Fibroblast of the aortic adventitia (primary cell): ENCODE measurements at regions not wholly inside any gene's neighbourhood (a gene's known extent, or its start where the extent isn't known, plus 50 kb on each side); places are given as distances from the start of the nearest gene placed in this dataset.
"Not testable (repeated sequence)": the region's sequence is repeated elsewhere in the genome, so short reads cannot be mapped to it uniquely, and the experiment has no call there.

ENCODE experiments used
- DNase-seq: peaks from one replicate; pipeline ENCODE4 v3.0.0-alpha.2; 2010; ENCODE audit warnings: low read depth
- H3K4me3 ChIP-seq: 2 replicates; pipeline ENCODE4 v1.5.1; 2011; ENCODE audit warnings: low read depth, mild to moderate bottlenecking, control low read depth, low read length, moderate library complexity
- TF ChIP-seq, protein P1 (sequence below): IDR thresholded peaks from 2 replicates; pipeline ENCODE4 v1.5.1; 2011; ENCODE audit warnings: mild to moderate bottlenecking, low read length, control low read depth, inconsistent platforms; ENCODE audit not compliant: insufficient read depth

DNA sequence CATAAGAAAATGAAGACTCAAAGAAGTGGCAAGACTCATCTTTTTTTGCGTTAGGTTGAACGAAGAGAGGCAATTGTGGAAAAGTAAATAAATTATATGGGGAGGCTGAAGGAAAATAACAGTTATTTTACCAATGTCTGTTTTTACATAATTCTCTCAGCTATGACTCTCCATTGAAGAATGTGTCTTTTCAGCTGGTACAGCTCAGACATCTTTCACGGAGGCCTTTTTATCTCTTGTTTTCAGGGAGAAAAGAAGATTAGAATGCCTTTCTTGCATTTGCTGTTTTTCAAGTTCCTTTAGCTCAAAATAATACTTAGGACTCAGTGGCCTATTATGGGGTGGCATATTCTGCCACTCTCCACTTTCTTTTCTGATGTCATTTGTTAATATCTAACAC is 153.0 kb downstream of the ADAM29 start:
- DNase-seq, result no peak
- no peak overlapping the region for H3K4me3 ChIP-seq
- TF ChIP-seq, protein P1, sequence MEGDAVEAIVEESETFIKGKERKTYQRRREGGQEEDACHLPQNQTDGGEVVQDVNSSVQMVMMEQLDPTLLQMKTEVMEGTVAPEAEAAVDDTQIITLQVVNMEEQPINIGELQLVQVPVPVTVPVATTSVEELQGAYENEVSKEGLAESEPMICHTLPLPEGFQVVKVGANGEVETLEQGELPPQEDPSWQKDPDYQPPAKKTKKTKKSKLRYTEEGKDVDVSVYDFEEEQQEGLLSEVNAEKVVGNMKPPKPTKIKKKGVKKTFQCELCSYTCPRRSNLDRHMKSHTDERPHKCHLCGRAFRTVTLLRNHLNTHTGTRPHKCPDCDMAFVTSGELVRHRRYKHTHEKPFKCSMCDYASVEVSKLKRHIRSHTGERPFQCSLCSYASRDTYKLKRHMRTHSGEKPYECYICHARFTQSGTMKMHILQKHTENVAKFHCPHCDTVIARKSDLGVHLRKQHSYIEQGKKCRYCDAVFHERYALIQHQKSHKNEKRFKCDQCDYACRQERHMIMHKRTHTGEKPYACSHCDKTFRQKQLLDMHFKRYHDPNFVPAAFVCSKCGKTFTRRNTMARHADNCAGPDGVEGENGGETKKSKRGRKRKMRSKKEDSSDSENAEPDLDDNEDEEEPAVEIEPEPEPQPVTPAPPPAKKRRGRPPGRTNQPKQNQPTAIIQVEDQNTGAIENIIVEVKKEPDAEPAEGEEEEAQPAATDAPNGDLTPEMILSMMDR, result no peak

GRCh38 chr4:175087145-175087544 is 169.0 kb downstream of the ADAM29 start:
- no peak overlapping the region for H3K4me3 ChIP-seq
- TF ChIP-seq, protein P1, result no peak
- DNase-seq, result no peak

DNA sequence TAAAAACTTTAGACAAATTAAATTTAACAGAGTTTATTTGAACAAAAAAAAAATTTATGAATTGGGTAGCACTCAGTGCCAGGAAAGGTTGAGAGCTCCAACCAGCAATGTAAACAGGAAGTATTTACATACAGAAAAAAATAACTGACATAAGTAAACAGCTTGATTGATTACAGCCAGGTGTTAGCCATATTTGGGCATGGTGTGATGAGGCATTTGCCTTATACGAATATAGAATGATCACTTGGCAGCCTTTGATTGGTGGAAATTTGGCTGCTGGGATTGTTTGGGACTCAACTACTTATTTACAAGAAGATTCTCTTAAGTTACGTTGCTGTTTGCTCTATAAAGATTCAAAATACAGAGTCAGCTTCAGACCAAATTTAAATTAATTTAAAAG is 172.0 kb downstream of the ADAM29 start:
- DNase-seq, result no peak
- TF ChIP-seq, protein P1, result no peak
- H3K4me3 ChIP-seq, result no peak overlapping the region

DNA sequence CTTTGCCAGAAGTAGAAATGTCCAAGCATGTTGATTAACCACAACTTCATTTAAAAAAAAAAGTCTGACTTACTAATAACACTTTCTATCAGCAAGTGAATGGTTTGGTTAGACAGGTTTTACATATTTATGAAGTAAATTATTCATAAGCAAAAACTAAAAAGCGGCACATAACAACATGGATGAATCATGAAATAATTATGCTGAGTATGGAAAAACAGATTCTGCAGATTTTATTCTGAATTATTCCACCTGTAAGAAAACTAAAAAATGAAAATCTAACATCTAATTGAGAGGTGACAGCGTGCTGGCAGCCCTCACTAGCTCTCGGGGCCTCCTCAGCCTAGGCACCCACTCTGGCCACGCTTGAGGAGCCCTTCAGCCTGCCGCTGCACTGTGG is 173.5 kb downstream of the ADAM29 start:
- no peak for DNase-seq

DNA sequence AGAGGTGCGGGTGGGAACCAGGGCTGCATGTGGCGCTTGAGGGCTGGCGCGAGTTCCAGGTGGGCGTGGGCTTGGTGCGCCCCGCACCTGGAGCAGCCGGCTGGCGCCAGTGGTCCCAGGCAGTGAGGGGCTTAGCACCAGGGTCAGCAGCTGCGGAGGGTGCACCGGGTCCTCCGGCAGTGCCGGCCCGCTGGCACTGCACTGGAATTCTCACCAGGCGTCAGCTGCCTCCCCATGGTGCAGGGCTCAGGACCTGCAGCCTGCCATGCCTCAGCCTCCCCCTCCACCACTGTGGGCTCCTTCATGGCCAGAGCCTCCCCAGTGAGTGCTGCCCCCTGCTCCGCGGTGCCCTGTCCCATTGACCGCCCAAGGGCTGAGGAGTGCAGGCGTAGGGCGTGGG is 174.0 kb downstream of the ADAM29 start:
- TF ChIP-seq, protein P1, result no peak
- H3K4me3 ChIP-seq, result no peak overlapping the region
- no peak for DNase-seq

More for the DNA sequence above, 173.5 kb downstream of the ADAM29 start:
- TF ChIP-seq, protein P1, result no peak
- H3K4me3 ChIP-seq, result no peak overlapping the region

- not testable (repeated sequence) for DNase-seq
Measured at GRCh38 chr4:175093055-175093454, 174.9 kb downstream of the ADAM29 start.

GRCh38 chr4:175103403-175103802 is 185.2 kb downstream of the ADAM29 start:
- no peak overlapping the region for H3K4me3 ChIP-seq
- DNase-seq, result no peak
- TF ChIP-seq, protein P1, result no peak

More at GRCh38 chr4:175093055-175093454, 174.9 kb downstream of the ADAM29 start:
- not testable (repeated sequence) for H3K4me3 ChIP-seq
